HCT116 (cell line): ENCODE measurements at regions not wholly inside any gene's neighbourhood (a gene's known extent, or its start where the extent isn't known, plus 50 kb on each side); places are given as distances from the start of the nearest gene placed in this dataset.

Experiments used
- ATAC-seq: fragments of 200-7000 bp; cut with Tn5 transposase; 2 replicates; pipeline ENCODE4 v1.9.1; 2020; ENCODE audit warnings: mild to moderate bottlenecking, moderate library complexity
- BruUV-seq: library from RNA; stranded (reverse); fragments of 400-500 nt; replicated peaks from 2 replicates; lab custom pipeline; 2021; lab: Mats Ljungman, UMichigan
- CTCF ChIA-PET: fragments of 300-600 bp; sonication (Branson Sonifier 250); formaldehyde crosslinking; loops from one replicate; lab custom pipeline; 2021; ENCODE audit warnings: antibody characterized with exemption; lab: Charles Lee
- POLR2A ChIA-PET: fragments of 300-600, 350-600 bp; sonication (Branson Sonifier 250); formaldehyde crosslinking; loops from one replicate; lab custom pipeline; 2021; ENCODE audit warnings: antibody characterized with exemption; lab: Charles Lee
- RAD21 ChIA-PET, 2 experiments: fragments of 300-600 bp; sonication (Branson Sonifier 250); formaldehyde crosslinking; loops; one replicate each; lab custom pipeline; 2023; ENCODE audit warnings: low total read pairs in 2 of 2; ENCODE audit not compliant: uncharacterized antibody in 2 of 2, unreplicated experiment in 2 of 2, low non-redundant PET in 1 of 2; lab: Charles Lee
- DNase-seq: peaks from one replicate; pipeline ENCODE4 v3.0.0-alpha.2; 2010; ENCODE audit warnings: low read depth, low spot score
- H2AFZ ChIP-seq: fragments of 200-600 bp; shearing (Covaris generic), sonication (generic); 2 replicates; pipeline ENCODE4 v1.6.1; 2017; ENCODE audit warnings: low read depth, mixed run types, mixed read lengths, antibody characterized with exemption, low read length; ENCODE audit not compliant: poor library complexity, severe bottlenecking
- H3K27ac ChIP-seq: 2 replicates; pipeline ENCODE4 v1.5.1; 2012; ENCODE audit warnings: low read depth, low read length
- H3K27me3 ChIP-seq: fragments of 200-600 bp; sonication (generic); 2 replicates; pipeline ENCODE4 v1.6.1; 2016; ENCODE audit warnings: mixed run types, low read length, mixed read lengths; ENCODE audit not compliant: insufficient read depth
- H3K36me3 ChIP-seq, 2 experiments: fragments of 200-500 bp in 1 of 2; fragments of 200-600 bp in 1 of 2; sonication (Bioruptor generic) in 1 of 2; sonication (generic) in 1 of 2; 2 replicates each; pipeline versions ENCODE4 v1.5.1 to v1.6.1; 2014 to 2016; ENCODE audit warnings: low read length in 2 of 2, inconsistent platforms in 1 of 2, mixed read lengths in 1 of 2, mixed run types in 1 of 2; ENCODE audit not compliant: insufficient read depth in 2 of 2, control insufficient read depth in 1 of 2
- H3K4me1 ChIP-seq, 2 experiments: fragments of 200-600 bp in 1 of 2; sonication (generic) in 1 of 2; 2 replicates each; pipeline versions ENCODE4 v1.5.1 to v1.6.1; 2012 to 2017; ENCODE audit warnings: low read length in 2 of 2, inconsistent platforms in 1 of 2, mild to moderate bottlenecking in 1 of 2, mixed read lengths in 1 of 2, mixed run types in 1 of 2, moderate library complexity in 1 of 2; ENCODE audit not compliant: insufficient read depth in 2 of 2, control insufficient read depth in 1 of 2
- H3K4me2 ChIP-seq: fragments of 200-600 bp; sonication (generic); 2 replicates; pipeline ENCODE4 v1.6.1; 2017; ENCODE audit warnings: mixed run types, low read length, mixed read lengths
- H3K4me3 ChIP-seq, 2 experiments: fragments of 200-600 bp in 1 of 2; sonication (generic) in 1 of 2; replicated peaks in 1 of 2; 2 replicates each; pipeline ENCODE4 v1.5.1; 2011 to 2016; ENCODE audit warnings: low read length in 2 of 2, control low read depth in 1 of 2, low read depth in 1 of 2, mild to moderate bottlenecking in 1 of 2, mixed read lengths in 1 of 2, mixed run types in 1 of 2
- H3K79me2 ChIP-seq: fragments of 200-600 bp; sonication (generic); 2 replicates; pipeline ENCODE4 v1.6.1; 2017; ENCODE audit warnings: mild to moderate bottlenecking, mixed run types, low read length, moderate library complexity, mixed read lengths; ENCODE audit not compliant: insufficient read depth
- H3K9ac ChIP-seq: fragments of 200-600 bp; sonication (generic); 2 replicates; pipeline ENCODE4 v1.6.1; 2016; ENCODE audit warnings: low read length, mixed read lengths
- H3K9me2 ChIP-seq: fragments of 200-600 bp; sonication (generic), shearing (Covaris generic); 2 replicates; pipeline ENCODE4 v1.6.1; 2017; ENCODE audit warnings: mixed run types, mild to moderate bottlenecking, moderate library complexity; ENCODE audit not compliant: insufficient read depth
- H3K9me3 ChIP-seq, 2 experiments: fragments of 200-500 bp in 1 of 2; fragments of 200-600 bp in 1 of 2; sonication (Bioruptor generic) in 1 of 2; sonication (generic) in 1 of 2; 2 replicates each; pipeline ENCODE4 v1.6.1; 2014 to 2017; ENCODE audit warnings: low read length in 2 of 2, mixed read lengths in 2 of 2, inconsistent platforms in 1 of 2, low read depth in 1 of 2, mild to moderate bottlenecking in 1 of 2, mixed run types in 1 of 2, moderate library complexity in 1 of 2; ENCODE audit not compliant: control insufficient read depth in 1 of 2, insufficient read depth in 1 of 2
- H4K20me1 ChIP-seq: fragments of 200-600 bp; sonication (generic), shearing (Covaris generic); 2 replicates; pipeline ENCODE4 v1.6.1; 2017; ENCODE audit warnings: mixed run types, mild to moderate bottlenecking, moderate library complexity; ENCODE audit not compliant: insufficient read depth
- CBX3 ChIP-seq: IDR thresholded peaks from 2 replicates; pipeline ENCODE4 v1.6.1; 2012; ENCODE audit warnings: low read depth
- CEBPB ChIP-seq: IDR thresholded peaks from 2 replicates; pipeline ENCODE4 v1.6.1; 2012; ENCODE audit warnings: low read depth
- ELF1 ChIP-seq: IDR thresholded peaks from 2 replicates; pipeline ENCODE4 v1.6.1; 2012; ENCODE audit warnings: low read depth, borderline replicate concordance
- EZH2 ChIP-seq: fragments of 200-600 bp; sonication (generic); IDR thresholded peaks from 2 replicates; pipeline ENCODE4 v1.6.1; 2017; ENCODE audit warnings: antibody characterized with exemption, mixed run types
- EZH2phosphoT487 ChIP-seq: fragments of 200-600 bp; IDR thresholded peaks from 2 replicates; pipeline ENCODE4 v1.6.1; 2018; ENCODE audit warnings: antibody characterized with exemption, borderline replicate concordance
- FOSL1 ChIP-seq: IDR thresholded peaks from 2 replicates; pipeline ENCODE4 v1.6.1; 2012; ENCODE audit warnings: low read depth
- POLR2AphosphoS5 ChIP-seq: IDR thresholded peaks from 2 replicates; pipeline ENCODE4 v1.6.1; 2011; ENCODE audit warnings: mild to moderate bottlenecking, low read depth, low read length, moderate library complexity
- SRF ChIP-seq: IDR thresholded peaks from 2 replicates; pipeline ENCODE4 v1.6.1; 2012; ENCODE audit warnings: low read depth
- ZNF274 ChIP-seq: fragments of 200-500 bp; sonication (Bioruptor generic); IDR thresholded peaks from 2 replicates; pipeline ENCODE4 v1.6.1; 2014; ENCODE audit warnings: mild to moderate bottlenecking, low read depth, low read length, inconsistent platforms
- intact Hi-C: fragments of 100-400 bp; cut with micrococcal nuclease; formaldehyde crosslinking; loops from 2 replicates; pipeline ENCODE4 v1.10.0; 2022
- TF ChIP-seq, protein P1 (sequence below), 3 experiments: fragments of 200-600 bp in 1 of 3; sonication (generic) in 1 of 3; IDR thresholded peaks in 2 of 3; conservative IDR thresholded peaks in 1 of 3; 2 replicates each; pipeline ENCODE4 v1.5.1; 2012 to 2017; ENCODE audit warnings: low read depth in 2 of 3, low read length in 2 of 3, antibody characterized with exemption in 1 of 3, borderline replicate concordance in 1 of 3, control low read depth in 1 of 3, mild to moderate bottlenecking in 1 of 3, mixed read lengths in 1 of 3, mixed run types in 1 of 3, moderate library complexity in 1 of 3; ENCODE audit not compliant: insufficient read depth in 1 of 3
- TF ChIP-seq, protein P2 (sequence below): IDR thresholded peaks from 2 replicates; pipeline ENCODE4 v1.6.1; 2012
- TF ChIP-seq, protein P3 (sequence below): IDR thresholded peaks from 2 replicates; pipeline ENCODE4 v1.6.1; 2012; ENCODE audit warnings: low read depth
- TF ChIP-seq, protein P4 (sequence below): IDR thresholded peaks from 2 replicates; pipeline ENCODE4 v1.6.1; 2012

DNA sequence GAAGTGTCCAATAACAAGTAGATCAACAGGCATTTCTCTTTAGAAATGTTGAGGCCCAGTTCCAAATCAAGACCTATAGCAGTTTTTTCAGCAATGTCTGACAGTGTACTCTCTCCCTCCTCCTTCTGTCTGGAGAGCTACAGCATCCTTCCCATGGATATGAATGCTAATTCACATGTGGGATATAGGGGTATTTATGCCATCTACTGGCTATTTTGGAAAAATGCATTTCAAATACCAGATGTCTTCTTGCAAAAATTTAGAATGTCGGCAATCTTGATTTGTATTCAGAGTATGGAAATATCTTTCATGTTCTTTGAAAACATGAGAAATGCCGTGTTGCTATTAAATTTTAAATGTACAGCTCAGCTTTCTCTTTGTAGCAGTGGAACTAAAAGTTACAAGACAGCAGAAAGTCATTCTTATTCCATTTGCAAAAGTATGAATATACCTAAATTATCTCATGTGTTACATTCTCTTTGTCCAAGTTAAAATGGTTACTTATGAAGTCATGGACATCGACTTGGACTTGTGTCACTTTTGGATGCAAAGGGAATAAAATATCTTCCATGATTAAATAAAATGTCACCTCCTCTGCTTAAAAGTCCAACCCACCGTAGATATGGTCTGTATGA, 647.8 kb downstream of the TAF11L14 start:
- TF ChIP-seq, protein P1, sequence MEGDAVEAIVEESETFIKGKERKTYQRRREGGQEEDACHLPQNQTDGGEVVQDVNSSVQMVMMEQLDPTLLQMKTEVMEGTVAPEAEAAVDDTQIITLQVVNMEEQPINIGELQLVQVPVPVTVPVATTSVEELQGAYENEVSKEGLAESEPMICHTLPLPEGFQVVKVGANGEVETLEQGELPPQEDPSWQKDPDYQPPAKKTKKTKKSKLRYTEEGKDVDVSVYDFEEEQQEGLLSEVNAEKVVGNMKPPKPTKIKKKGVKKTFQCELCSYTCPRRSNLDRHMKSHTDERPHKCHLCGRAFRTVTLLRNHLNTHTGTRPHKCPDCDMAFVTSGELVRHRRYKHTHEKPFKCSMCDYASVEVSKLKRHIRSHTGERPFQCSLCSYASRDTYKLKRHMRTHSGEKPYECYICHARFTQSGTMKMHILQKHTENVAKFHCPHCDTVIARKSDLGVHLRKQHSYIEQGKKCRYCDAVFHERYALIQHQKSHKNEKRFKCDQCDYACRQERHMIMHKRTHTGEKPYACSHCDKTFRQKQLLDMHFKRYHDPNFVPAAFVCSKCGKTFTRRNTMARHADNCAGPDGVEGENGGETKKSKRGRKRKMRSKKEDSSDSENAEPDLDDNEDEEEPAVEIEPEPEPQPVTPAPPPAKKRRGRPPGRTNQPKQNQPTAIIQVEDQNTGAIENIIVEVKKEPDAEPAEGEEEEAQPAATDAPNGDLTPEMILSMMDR (IDR thresholded peaks at IDR 0.05 in 2 of 3, conservative IDR thresholded peaks at IDR 0.05 in 1 of 3; ENCODE audit: borderline replicate concordance in 1 of 3, insufficient read depth in 1 of 3, low read depth in 2 of 3, low read length in 2 of 3), result peak in 1 of 3 experiments; percentile 29; a peak in 2 of 6 replicates
- TF ChIP-seq POLR2AphosphoS5 (no peak), CEBPB (no peak), EZH2phosphoT487 (no peak), CBX3 (no peak)
- TF ChIP-seq, protein P2, sequence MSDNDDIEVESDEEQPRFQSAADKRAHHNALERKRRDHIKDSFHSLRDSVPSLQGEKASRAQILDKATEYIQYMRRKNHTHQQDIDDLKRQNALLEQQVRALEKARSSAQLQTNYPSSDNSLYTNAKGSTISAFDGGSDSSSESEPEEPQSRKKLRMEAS, result no peak
- TF ChIP-seq, all 23 proteins: peak for 1
- Histone ChIP-seq H3K9me2 (no peaks in the 10 kb centered on the region), H3K4me2 (no peak overlapping the region), H3K27me3 (no peaks in the 10 kb centered on the region), H3K27ac (no peak overlapping the region), H3K4me1 (no peaks in the 10 kb centered on the region), H4K20me1 (no peaks in the 10 kb centered on the region), H3K9me3 (peaks cover 0 to 7% of the 10 kb centered on the region in 2 experiments; a peak in 2 of 4 replicates), H2AFZ (no peak overlapping the region), H3K4me3 (no peak overlapping the region), H3K9ac (no peak overlapping the region), H3K79me2 (no peaks in the 10 kb centered on the region), H3K36me3 (no peaks in the 10 kb centered on the region)
- ChIA-PET CTCF (no interaction called here), POLR2A (no interaction called here), RAD21 (no interaction called here)
- intact Hi-C loops, result loop anchor here (1.0 kb wide), 1 partner anchor 1066 kb away; no protein-coding TSS in a partner anchor
- no TSS peak for BruUV-seq
- no peak for DNase-seq
- ATAC-seq, result no peak

DNA sequence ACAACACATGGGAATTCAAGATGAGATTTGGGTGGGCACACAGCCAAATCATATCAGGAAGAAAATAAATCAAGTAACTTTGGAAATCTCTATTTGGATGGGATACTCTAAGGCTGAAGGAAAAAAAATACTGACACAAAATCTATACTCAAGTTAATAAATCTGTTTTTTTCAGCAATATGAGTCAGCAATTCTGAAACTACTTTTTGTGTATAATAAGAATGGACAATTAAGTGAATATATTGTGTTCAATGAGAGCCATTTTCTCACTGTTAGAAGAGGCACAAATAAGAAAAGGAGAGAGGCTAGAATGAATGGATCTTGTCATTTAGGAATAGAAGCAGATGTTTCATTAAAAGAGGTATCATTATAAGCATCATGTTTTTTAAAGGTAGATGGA, 651.0 kb downstream of the TAF11L14 start:
- H2AFZ ChIP-seq, result no peak overlapping the region
- no peak overlapping the region for H3K9ac ChIP-seq
- no peak overlapping the region for H3K27ac ChIP-seq
- DNase-seq, result no peak
- H4K20me1 ChIP-seq, result no peaks in the 10 kb centered on the region
- no peak overlapping the region for H3K4me3 ChIP-seq
- no TSS peak for BruUV-seq
- ChIA-PET CTCF (no interaction called here), RAD21 (no interaction called here), POLR2A (no interaction called here)
- no peaks in the 10 kb centered on the region for H3K9me2 ChIP-seq
- no peaks in the 10 kb centered on the region for H3K79me2 ChIP-seq
- no peak for ATAC-seq
- peaks cover 0 to 16% of the 10 kb centered on the region in 2 experiments; a peak in 2 of 4 replicates for H3K9me3 ChIP-seq
- intact Hi-C loops, result no loop called here
- H3K4me2 ChIP-seq, result no peak overlapping the region
- no peaks in the 10 kb centered on the region for H3K27me3 ChIP-seq
- H3K4me1 ChIP-seq, result no peaks in the 10 kb centered on the region
- no peaks in the 10 kb centered on the region for H3K36me3 ChIP-seq
- TF ChIP-seq, protein P3, sequence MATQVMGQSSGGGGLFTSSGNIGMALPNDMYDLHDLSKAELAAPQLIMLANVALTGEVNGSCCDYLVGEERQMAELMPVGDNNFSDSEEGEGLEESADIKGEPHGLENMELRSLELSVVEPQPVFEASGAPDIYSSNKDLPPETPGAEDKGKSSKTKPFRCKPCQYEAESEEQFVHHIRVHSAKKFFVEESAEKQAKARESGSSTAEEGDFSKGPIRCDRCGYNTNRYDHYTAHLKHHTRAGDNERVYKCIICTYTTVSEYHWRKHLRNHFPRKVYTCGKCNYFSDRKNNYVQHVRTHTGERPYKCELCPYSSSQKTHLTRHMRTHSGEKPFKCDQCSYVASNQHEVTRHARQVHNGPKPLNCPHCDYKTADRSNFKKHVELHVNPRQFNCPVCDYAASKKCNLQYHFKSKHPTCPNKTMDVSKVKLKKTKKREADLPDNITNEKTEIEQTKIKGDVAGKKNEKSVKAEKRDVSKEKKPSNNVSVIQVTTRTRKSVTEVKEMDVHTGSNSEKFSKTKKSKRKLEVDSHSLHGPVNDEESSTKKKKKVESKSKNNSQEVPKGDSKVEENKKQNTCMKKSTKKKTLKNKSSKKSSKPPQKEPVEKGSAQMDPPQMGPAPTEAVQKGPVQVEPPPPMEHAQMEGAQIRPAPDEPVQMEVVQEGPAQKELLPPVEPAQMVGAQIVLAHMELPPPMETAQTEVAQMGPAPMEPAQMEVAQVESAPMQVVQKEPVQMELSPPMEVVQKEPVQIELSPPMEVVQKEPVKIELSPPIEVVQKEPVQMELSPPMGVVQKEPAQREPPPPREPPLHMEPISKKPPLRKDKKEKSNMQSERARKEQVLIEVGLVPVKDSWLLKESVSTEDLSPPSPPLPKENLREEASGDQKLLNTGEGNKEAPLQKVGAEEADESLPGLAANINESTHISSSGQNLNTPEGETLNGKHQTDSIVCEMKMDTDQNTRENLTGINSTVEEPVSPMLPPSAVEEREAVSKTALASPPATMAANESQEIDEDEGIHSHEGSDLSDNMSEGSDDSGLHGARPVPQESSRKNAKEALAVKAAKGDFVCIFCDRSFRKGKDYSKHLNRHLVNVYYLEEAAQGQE, result no peak
- TF ChIP-seq POLR2AphosphoS5, result no peak
- no peak for TF ChIP-seq FOSL1
- TF ChIP-seq ELF1, result no peak
- TF ChIP-seq SRF, result no peak
- TF ChIP-seq ZNF274, result no peak
- TF ChIP-seq, protein P4, sequence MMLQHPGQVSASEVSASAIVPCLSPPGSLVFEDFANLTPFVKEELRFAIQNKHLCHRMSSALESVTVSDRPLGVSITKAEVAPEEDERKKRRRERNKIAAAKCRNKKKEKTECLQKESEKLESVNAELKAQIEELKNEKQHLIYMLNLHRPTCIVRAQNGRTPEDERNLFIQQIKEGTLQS, result no peak
- TF ChIP-seq EZH2phosphoT487, result no peak
- no peak for TF ChIP-seq EZH2
